Epidermal melanocyte (primary cell): ENCODE measurements at regions not wholly inside any gene's neighbourhood (a gene's known extent, or its start where the extent isn't known, plus 50 kb on each side); places are given as distances from the start of the nearest gene placed in this dataset.
"Not testable (repeated sequence)": the region's sequence is repeated elsewhere in the genome, so short reads cannot be mapped to it uniquely, and the experiment has no call there.

ENCODE experiments used
- DNase-seq: peaks from one replicate; pipeline ENCODE4 v3.0.0; 2011; ENCODE audit warnings: low spot score; ENCODE audit not compliant: insufficient read length

- DNase-seq, result not testable (repeated sequence)
Measured at GRCh38 chr9:6104406-6104805, 89.0 kb upstream of the RANBP6 start.

DNA sequence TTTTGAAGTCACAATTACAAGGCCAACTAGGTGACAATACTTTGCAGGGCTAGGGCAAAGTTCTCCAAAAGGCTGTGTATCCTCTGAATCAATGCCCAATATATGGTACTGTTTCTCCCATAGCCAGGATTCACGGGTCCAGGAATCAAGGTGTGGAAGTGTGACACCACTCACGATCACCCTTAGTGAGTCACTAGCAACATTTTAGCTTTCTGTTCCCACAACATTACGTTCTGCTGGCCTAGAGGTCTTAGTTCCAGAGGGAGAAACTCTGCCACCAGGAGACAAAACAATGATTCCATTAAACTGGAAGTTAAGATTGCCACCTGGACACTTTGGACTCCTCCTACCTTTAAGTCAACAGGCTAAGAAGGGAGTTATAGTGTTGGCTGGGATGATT, 88.5 kb upstream of the RANBP6 start:
- DNase-seq, result not testable (repeated sequence)

DNA sequence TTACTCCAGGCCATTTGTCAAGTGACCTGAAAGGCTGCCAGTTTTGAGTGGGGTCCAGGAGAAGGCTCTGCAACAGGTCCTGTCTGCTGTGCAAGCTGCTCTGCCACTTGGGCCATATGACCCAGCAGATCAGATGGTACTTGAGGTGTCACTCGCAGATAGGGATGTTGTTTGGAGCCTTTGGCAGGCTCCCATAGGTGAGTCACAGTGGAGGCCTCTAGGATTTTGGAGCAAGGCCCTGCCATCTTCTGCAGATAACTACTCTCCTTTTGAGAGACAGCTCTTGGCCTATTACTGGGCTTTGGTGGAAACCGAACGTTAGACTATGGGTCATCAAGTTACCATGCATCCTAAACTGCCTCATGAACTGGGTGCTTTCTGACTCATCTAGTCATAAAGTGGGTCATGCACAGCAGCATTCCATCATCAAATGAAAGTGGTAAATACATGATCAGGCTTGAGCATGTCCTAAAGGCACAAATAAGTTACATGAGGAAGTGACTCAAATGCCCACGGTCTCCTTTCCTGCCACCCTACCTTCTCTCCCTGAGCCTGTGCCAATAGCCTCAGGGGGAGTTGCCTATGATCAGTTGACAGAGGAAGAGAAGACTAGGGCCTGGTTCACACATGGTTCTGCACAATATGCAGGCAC, 87.0 kb upstream of the RANBP6 start:
- not testable (repeated sequence) for DNase-seq

GRCh38 chr9:6101725-6102124, 86.3 kb upstream of the RANBP6 start:
- DNase-seq, result not testable (repeated sequence)

- DNase-seq, result not testable (repeated sequence)
Measured at GRCh38 chr9:6099346-6099745, 83.9 kb upstream of the RANBP6 start.

DNA sequence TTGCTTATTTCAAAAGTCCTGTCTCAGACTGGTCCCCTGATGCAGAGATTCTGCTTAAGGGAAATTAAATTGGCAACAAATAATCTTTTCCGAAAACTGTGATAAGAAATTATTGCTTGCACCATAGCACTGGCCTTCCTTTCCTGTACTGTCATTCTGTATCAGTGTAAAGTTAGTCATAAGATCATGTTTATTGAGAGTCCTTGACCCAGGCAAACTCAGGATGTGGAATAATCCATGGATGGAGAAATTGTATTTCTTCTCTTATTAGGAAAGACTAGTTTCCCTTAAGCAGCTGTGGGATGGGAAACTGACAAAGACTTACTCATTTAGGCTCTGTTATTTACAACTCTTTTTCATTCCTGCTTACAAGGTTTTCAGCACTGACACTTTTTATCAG, 83.0 kb upstream of the RANBP6 start:
- no peak for DNase-seq

- DNase-seq, result no peak
Measured at GRCh38 chr9:6096821-6097220, 81.4 kb upstream of the RANBP6 start.

DNA sequence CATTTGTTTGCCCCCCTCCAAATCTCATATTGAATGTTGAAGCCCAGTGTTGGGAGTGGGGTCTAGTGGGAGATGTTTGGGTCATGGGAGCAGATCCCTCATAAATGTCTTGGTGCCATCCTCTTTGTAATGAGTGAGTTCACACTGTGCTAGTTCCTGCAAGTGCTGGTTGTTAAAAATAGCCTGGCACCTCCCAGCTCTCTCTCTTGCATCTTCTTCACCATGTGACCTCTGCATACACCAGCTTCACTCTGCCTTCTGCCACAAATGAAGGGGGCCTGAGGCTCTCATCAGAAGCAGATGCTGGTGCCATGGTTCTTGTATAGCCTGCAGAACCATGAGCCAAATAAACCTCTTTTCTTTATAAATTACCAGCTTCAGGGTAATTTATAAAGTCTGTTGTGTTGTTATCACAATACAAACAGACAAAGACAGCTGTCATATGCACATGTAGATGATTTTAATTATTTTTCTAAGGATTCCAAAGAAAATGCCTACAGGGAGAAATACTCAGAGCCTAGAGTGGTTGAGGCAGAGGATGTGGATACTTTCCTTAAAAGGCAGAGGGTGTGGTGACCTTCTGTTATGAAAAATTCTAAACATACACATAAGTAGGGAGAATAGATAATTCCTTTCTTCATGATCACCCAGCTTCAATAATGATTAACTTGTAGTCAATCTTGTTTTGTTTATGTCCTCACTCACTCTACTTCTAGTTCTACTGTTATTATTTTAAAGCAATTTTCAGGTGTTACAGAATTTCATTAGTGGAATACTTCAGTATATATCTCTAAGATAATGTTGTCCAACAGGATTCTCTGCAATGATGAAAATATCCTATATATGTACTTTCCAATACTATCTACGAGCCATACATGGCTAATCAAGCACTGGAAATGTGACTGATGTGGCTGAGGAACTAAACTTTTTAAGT, 75.1 kb upstream of the RANBP6 start:
- no peak for DNase-seq

GRCh38 chr9:6089300-6089699, 73.9 kb upstream of the RANBP6 start:
- DNase-seq, result no peak

DNA sequence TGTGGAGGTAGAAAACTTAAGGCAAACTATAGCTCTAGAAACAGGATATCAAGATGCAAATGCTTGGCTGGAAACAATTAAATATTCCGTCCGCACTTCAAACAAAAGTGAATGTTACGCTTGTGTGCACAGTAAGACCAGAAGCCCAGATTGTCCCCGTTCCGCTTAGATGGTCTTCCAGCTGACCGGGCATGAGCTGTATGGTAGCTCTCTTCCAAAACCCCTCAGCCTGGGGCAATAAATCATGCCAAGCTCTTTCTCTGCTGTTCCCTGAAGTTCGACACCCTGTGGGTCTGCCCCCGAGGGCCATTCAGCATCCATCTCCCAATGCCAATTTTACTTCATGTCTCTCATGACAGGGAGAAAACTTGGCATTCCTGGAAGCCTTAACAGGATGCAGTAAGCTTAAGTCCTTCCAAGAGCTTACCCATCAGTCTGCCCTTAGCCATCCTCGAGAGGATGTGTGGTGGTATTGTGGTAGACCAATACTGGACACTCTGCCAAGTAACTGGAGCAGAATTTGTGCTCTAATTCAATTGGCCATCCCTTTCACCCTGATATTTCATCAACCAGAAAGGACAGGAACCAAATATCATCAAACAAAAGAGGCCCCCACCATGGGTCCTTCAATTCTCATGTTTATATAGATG, 70.7 kb upstream of the RANBP6 start:
- no peak for DNase-seq

DNA sequence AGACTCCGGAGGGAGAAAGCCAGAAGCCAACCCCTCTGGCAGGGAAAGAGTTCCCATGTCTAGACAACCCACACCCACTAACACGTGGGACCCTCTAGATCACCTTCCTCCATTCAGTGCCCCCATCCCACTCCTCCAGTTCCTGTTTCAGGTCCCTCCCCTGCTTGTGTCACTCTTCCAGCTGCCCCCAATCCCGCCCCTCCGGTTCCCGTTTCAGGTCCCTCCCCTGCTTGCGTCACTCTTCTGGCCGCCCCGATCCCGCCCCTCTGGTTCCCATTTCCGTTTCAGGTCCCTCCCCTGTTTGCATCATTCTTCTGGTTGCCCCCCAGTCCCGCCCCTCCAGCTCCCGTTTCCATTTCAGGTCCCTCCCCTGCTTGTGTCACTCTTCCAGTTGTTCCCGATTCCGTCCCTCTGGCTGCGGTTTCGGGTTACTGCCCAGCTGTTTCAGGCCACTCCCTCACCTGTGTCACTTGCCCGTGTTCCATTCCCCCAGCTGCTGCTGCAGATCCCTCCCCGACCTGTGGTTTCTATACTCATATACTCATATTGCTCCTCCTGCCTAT, 64.8 kb upstream of the RANBP6 start:
- DNase-seq, result peak; percentile 50

GRCh38 chr9:6079386-6079785, 64.0 kb upstream of the RANBP6 start:
- DNase-seq, result no peak

GRCh38 chr9:6078382-6079105, 63.1 kb upstream of the RANBP6 start:
- DNase-seq, result no peak

DNA sequence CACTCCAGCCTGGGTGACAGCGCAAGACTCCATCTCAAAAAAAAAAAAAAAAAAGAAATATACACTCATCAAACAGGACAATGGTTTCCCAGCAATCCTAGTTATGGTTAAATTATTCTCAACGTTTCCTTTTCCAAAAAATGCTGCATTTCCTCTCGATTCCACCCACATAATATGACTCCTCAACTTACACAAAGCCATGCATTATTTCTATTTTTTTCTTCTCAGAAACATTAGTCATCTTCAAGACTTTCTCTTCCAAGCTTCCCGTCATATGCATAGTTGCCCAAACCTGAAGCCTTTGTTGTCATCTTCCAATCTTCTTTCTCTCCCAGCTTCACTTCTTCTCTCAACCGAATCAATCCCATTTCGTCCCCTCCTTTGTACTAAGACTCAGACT, 61.4 kb upstream of the RANBP6 start:
- no peak for DNase-seq

DNA sequence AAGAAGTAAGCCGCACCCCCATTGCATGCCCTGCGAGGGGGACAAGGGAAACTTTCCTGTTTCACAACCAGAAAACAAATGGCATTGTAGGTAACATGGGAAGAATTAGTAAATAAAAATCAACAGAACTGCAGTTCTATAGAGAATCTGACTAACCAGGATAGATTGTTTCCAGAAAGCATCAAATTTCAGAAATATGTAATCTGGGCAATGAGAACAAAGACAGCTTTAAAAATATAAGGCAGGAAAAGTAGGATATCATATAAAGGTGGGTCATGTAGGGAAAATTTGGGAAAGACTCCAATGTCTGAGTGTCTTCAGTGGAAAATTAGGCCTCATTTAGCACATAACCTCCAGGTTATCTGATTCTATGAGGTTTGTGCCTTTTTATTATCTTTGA, 58.3 kb upstream of the RANBP6 start:
- no peak for DNase-seq

- no peak for DNase-seq
Measured at GRCh38 chr9:6072865-6073264, 57.4 kb upstream of the RANBP6 start.

- DNase-seq, result no peak
Measured at GRCh38 chr9:6072453-6072852, 57.0 kb upstream of the RANBP6 start.

- no peak for DNase-seq
Measured at GRCh38 chr9:6068983-6069382, 53.6 kb upstream of the RANBP6 start.

- DNase-seq, result no peak
Measured at GRCh38 chr9:6067426-6067825, 52.0 kb upstream of the RANBP6 start.
